ENCODE measurements at regions not wholly inside any gene's neighbourhood (a gene's known extent, or its start where the extent isn't known, plus 50 kb on each side); places are given as distances from the start of the nearest gene placed in this dataset.
A peak's percentile ranks its signal among the peaks of the same experiment; 100 is the strongest.

GRCh38 chr3:159805411-159805772 lies 183.2 kb upstream of the IL12A start:
- intact Hi-C loops (cut with micrococcal nuclease): loop anchor here (1.0 to 10.0 kb wide), 3 partner anchors 542 to 961 kb away; no protein-coding TSS in a partner anchor
- no peaks in the 10 kb centered on the region for H3K36me3 Mint-ChIP-seq
- Histone ChIP-seq H3K27ac (ENCODE audit: low read depth, low read length) (no peak overlapping the region), H3K4me3 (ENCODE audit: low read length) (no peak overlapping the region), H3K9me3 (ENCODE audit: control insufficient read depth in 2 of 3, low read length in 3 of 3) (no peaks in the 10 kb centered on the region), H3K4me1 (ENCODE audit: control insufficient read depth in 2 of 2, insufficient read depth in 2 of 2, low read length in 2 of 2) (no peaks in the 10 kb centered on the region), H3K36me3 (ENCODE audit: control insufficient read depth in 2 of 3, insufficient read depth in 3 of 3, low read length in 3 of 3) (no peaks in the 10 kb centered on the region), H3K27me3 (ENCODE audit: control insufficient read depth in 2 of 2, insufficient read depth in 2 of 2, low read length in 2 of 2) (no peaks in the 10 kb centered on the region)
- H3K27me3 Mint-ChIP-seq: peaks cover 0 to 13% (median 9%) of the 10 kb centered on the region in 5 donors
- POLR2A ChIA-PET: no interaction called here
- no peaks in the 10 kb centered on the region for H3K4me1 Mint-ChIP-seq
- no peak overlapping the region for H3K27ac Mint-ChIP-seq
- no peak for ATAC-seq
- CTCF ChIA-PET: no interaction called here
- DNase-seq: no peak
- H3K4me3 Mint-ChIP-seq: no peak overlapping the region
- H3K9me3 Mint-ChIP-seq: no peaks in the 10 kb centered on the region

GRCh38 chr3:159806412-159806811 lies 182.2 kb upstream of the IL12A start:
- no peak overlapping the region for H3K27ac ChIP-seq (ENCODE audit: low read depth, low read length)
- intact Hi-C loops (cut with micrococcal nuclease): loop anchor here in 1 of 2 donors (10.0 kb wide), 1 partner anchor 962 kb away; no protein-coding TSS in a partner anchor
- DNase-seq (no peak), ATAC-seq (no peak)
- H3K4me1 ChIP-seq (ENCODE audit: control insufficient read depth in 2 of 2, insufficient read depth in 2 of 2, low read length in 2 of 2): no peaks in the 10 kb centered on the region
- H3K9me3 ChIP-seq (ENCODE audit: control insufficient read depth in 2 of 3, low read length in 3 of 3): no peaks in the 10 kb centered on the region
- H3K36me3 Mint-ChIP-seq: no peaks in the 10 kb centered on the region
- H3K27me3 ChIP-seq (ENCODE audit: control insufficient read depth in 2 of 2, insufficient read depth in 2 of 2, low read length in 2 of 2): no peaks in the 10 kb centered on the region
- H3K27ac Mint-ChIP-seq: no peak overlapping the region
- H3K4me3 Mint-ChIP-seq: no peak overlapping the region
- no peaks in the 10 kb centered on the region for H3K36me3 ChIP-seq (ENCODE audit: control insufficient read depth in 2 of 3, insufficient read depth in 3 of 3, low read length in 3 of 3)
- no peaks in the 10 kb centered on the region for H3K4me1 Mint-ChIP-seq
- POLR2A ChIA-PET: no interaction called here
- H3K4me3 ChIP-seq (ENCODE audit: low read length): no peak overlapping the region
- CTCF ChIA-PET: interaction anchor here (0.6 kb wide), 1 partner anchor 1151 kb away, joined by 3 read pairs; no protein-coding TSS in a partner anchor
- peaks cover 0 to 11% (median 8%) of the 10 kb centered on the region in 5 donors for H3K27me3 Mint-ChIP-seq
- H3K9me3 Mint-ChIP-seq: no peaks in the 10 kb centered on the region

GRCh38 chr3:159807137-159808040 lies 181.2 kb upstream of the IL12A start:
- no peaks in the 10 kb centered on the region for H3K4me1 Mint-ChIP-seq
- Histone ChIP-seq H3K36me3 (ENCODE audit: control insufficient read depth in 2 of 3, insufficient read depth in 3 of 3, low read length in 3 of 3) (no peaks in the 10 kb centered on the region), H3K27ac (ENCODE audit: low read depth, low read length) (no peak overlapping the region), H3K4me3 (ENCODE audit: low read length) (no peak overlapping the region), H3K27me3 (ENCODE audit: control insufficient read depth in 2 of 2, insufficient read depth in 2 of 2, low read length in 2 of 2) (no peaks in the 10 kb centered on the region), H3K9me3 (ENCODE audit: control insufficient read depth in 2 of 3, low read length in 3 of 3) (no peaks in the 10 kb centered on the region), H3K4me1 (ENCODE audit: control insufficient read depth in 2 of 2, insufficient read depth in 2 of 2, low read length in 2 of 2) (no peaks in the 10 kb centered on the region)
- peaks cover 0 to 9% (median 6%) of the 10 kb centered on the region in 5 donors for H3K27me3 Mint-ChIP-seq
- intact Hi-C loops (cut with micrococcal nuclease): loop anchor here in 1 of 2 donors (10.0 kb wide), 1 partner anchor 963 kb away; no protein-coding TSS in a partner anchor
- no peaks in the 10 kb centered on the region for H3K36me3 Mint-ChIP-seq
- POLR2A ChIA-PET: no interaction called here
- DNase-seq (no peak), ATAC-seq (no peak)
- no peak overlapping the region for H3K4me3 Mint-ChIP-seq
- no peak overlapping the region for H3K27ac Mint-ChIP-seq
- CTCF ChIA-PET: no interaction called here
- H3K9me3 Mint-ChIP-seq: no peaks in the 10 kb centered on the region

DNA sequence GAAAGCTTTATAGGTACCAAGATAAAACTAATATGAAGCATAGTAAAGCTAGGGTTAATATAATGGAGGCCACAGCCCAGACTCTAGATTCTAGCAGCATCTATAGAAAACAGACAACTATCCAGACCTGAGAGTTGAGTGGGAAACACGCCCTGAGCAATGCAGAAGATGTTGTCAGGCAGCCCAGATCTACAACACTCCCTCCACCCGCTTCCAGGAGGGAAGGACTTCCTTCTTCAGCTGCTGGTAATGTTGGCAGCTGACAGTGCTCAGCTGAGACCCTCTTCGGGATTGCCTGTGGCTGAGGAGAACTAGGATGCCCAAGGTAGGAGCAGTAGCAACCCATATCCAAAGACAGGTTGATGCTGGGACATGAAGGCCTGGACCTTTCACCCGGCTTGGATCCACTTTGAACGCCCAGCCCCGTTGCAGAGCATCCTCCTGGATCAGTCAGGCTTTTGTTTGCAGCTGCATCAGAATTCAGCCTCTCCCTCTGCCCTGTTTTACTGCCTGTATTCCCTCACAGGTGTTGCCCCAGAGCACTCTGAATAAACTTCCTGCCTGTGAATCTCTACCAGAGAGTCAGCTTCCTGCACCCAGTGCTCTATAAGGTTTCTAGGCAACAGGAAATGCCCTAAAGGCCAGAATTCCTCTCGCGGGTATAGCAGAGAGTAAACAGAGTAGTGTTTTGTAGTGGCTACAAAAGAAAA lies 174.7 kb upstream of the IL12A start:
- no peaks in the 10 kb centered on the region for H3K36me3 ChIP-seq (ENCODE audit: control insufficient read depth in 2 of 3, insufficient read depth in 3 of 3, low read length in 3 of 3)
- Mint-ChIP-seq H3K9me3 (peaks cover 0 to 5% (median 0%) of the 10 kb centered on the region in 11 donors), H3K27ac (peak overlapping the region in 1 of 9 donors; percentile 50), H3K4me1 (peaks cover 0 to 5% (median 0%) of the 10 kb centered on the region in 7 donors), H3K36me3 (no peaks in the 10 kb centered on the region), H3K27me3 (peaks cover 0 to 15% (median 0%) of the 10 kb centered on the region in 5 donors), H3K4me3 (no peak overlapping the region)
- intact Hi-C loops (cut with micrococcal nuclease): no loop called here
- H3K9me3 ChIP-seq (ENCODE audit: control insufficient read depth in 2 of 3, low read length in 3 of 3): no peaks in the 10 kb centered on the region
- ATAC-seq: no peak
- H3K27me3 ChIP-seq (ENCODE audit: control insufficient read depth in 2 of 2, insufficient read depth in 2 of 2, low read length in 2 of 2): no peaks in the 10 kb centered on the region
- H3K27ac ChIP-seq (ENCODE audit: low read depth, low read length): no peak overlapping the region
- no peaks in the 10 kb centered on the region for H3K4me1 ChIP-seq (ENCODE audit: control insufficient read depth in 2 of 2, insufficient read depth in 2 of 2, low read length in 2 of 2)
- H3K4me3 ChIP-seq (ENCODE audit: low read length): no peak overlapping the region
- ChIA-PET CTCF (no interaction called here), POLR2A (no interaction called here)
- peak in 1 of 9 donors; percentile 0 for DNase-seq

GRCh38 chr3:159816512-159816911 lies 172.1 kb upstream of the IL12A start:
- CTCF ChIA-PET: no interaction called here
- POLR2A ChIA-PET: no interaction called here
- Histone ChIP-seq H3K27me3 (ENCODE audit: control insufficient read depth in 2 of 2, insufficient read depth in 2 of 2, low read length in 2 of 2) (no peaks in the 10 kb centered on the region), H3K4me3 (ENCODE audit: low read length) (no peak overlapping the region), H3K4me1 (ENCODE audit: control insufficient read depth in 2 of 2, insufficient read depth in 2 of 2, low read length in 2 of 2) (no peaks in the 10 kb centered on the region), H3K9me3 (ENCODE audit: control insufficient read depth in 2 of 3, low read length in 3 of 3) (no peaks in the 10 kb centered on the region), H3K36me3 (ENCODE audit: control insufficient read depth in 2 of 3, insufficient read depth in 3 of 3, low read length in 3 of 3) (no peaks in the 10 kb centered on the region), H3K27ac (ENCODE audit: low read depth, low read length) (no peak overlapping the region)
- ATAC-seq (no peak), DNase-seq (no peak)
- intact Hi-C loops (cut with micrococcal nuclease): no loop called here
- Mint-ChIP-seq H3K27me3 (peaks cover 0 to 15% (median 11%) of the 10 kb centered on the region in 5 donors), H3K4me1 (peaks cover 0 to 5% (median 0%) of the 10 kb centered on the region in 7 donors), H3K4me3 (no peak overlapping the region), H3K27ac (no peak overlapping the region), H3K9me3 (peaks cover 0 to 5% (median 0%) of the 10 kb centered on the region in 11 donors), H3K36me3 (no peaks in the 10 kb centered on the region)

DNA sequence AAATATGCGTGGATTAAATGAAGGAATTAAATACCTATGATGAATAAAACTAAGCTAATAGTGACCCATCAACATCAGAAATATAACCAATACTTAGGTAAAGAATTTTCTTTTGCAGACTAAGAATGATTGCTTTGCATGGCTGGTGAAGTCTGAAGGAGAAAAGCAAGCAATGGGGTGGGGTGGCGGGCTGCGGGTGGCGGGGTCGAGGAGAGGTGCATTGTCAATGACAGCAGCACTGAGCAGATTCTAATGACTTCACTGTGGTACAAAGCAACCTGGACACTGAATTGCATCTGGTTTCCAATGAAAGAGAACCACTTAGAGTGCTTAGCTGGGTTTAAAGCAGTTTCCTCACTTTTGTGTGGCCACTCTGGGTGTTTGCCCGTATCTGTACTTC lies 171.5 kb upstream of the IL12A start:
- Histone ChIP-seq H3K4me3 (ENCODE audit: low read length) (no peak overlapping the region), H3K27ac (ENCODE audit: low read depth, low read length) (no peak overlapping the region), H3K4me1 (ENCODE audit: control insufficient read depth in 2 of 2, insufficient read depth in 2 of 2, low read length in 2 of 2) (no peaks in the 10 kb centered on the region), H3K9me3 (ENCODE audit: control insufficient read depth in 2 of 3, low read length in 3 of 3) (no peaks in the 10 kb centered on the region), H3K27me3 (ENCODE audit: control insufficient read depth in 2 of 2, insufficient read depth in 2 of 2, low read length in 2 of 2) (no peaks in the 10 kb centered on the region), H3K36me3 (ENCODE audit: control insufficient read depth in 2 of 3, insufficient read depth in 3 of 3, low read length in 3 of 3) (no peaks in the 10 kb centered on the region)
- Mint-ChIP-seq H3K27me3 (peaks cover 0 to 15% (median 11%) of the 10 kb centered on the region in 5 donors), H3K9me3 (peaks cover 0 to 5% (median 0%) of the 10 kb centered on the region in 11 donors), H3K4me1 (peaks cover 0 to 5% (median 0%) of the 10 kb centered on the region in 7 donors), H3K36me3 (no peaks in the 10 kb centered on the region), H3K27ac (no peak overlapping the region), H3K4me3 (no peak overlapping the region)
- intact Hi-C loops (cut with micrococcal nuclease): no loop called here
- CTCF ChIA-PET: no interaction called here
- DNase-seq (no peak), ATAC-seq (no peak)
- POLR2A ChIA-PET: no interaction called here
